Nephron (organoid): ENCODE measurements at regions not wholly inside any gene's neighbourhood (a gene's known extent, or its start where the extent isn't known, plus 50 kb on each side); places are given as distances from the start of the nearest gene placed in this dataset.
"Not testable (repeated sequence)": the region's sequence is repeated elsewhere in the genome, so short reads cannot be mapped to it uniquely, and the experiment has no call there.

ENCODE experiments used
- H3K27ac Mint-ChIP-seq, 3 experiments: 2 replicates each; pipeline ENCODE4 v1.8.0; 2020; ENCODE audit warnings: mixed read lengths in 3 of 3, mild to moderate bottlenecking in 2 of 3, moderate library complexity in 1 of 3
- H3K27me3 Mint-ChIP-seq: 2 replicates; pipeline ENCODE4 v1.8.0; 2021; ENCODE audit warnings: low read depth, mild to moderate bottlenecking, moderate library complexity, mixed read lengths
- H3K36me3 Mint-ChIP-seq: 2 replicates; pipeline ENCODE4 v1.8.0; 2020; ENCODE audit warnings: low read depth, mixed read lengths
- H3K4me1 Mint-ChIP-seq: 2 replicates; pipeline ENCODE4 v1.8.0; 2020; ENCODE audit warnings: mixed read lengths
- H3K4me3 Mint-ChIP-seq, 3 experiments: 2 replicates each; pipeline ENCODE4 v1.8.0; 2020; ENCODE audit warnings: mild to moderate bottlenecking in 3 of 3, mixed read lengths in 3 of 3, moderate library complexity in 2 of 3
- H3K9me3 Mint-ChIP-seq: 2 replicates; pipeline ENCODE4 v1.8.0; 2020; ENCODE audit warnings: mixed read lengths
- TF ChIP-seq, protein P1 (sequence below), 3 experiments: fragments of 200-600 bp; sonication (generic); IDR thresholded peaks; one replicate each; pipeline ENCODE4 v1.5.0; 2021; ENCODE audit warnings: antibody characterized with exemption in 3 of 3; ENCODE audit not compliant: unreplicated experiment in 3 of 3

- H3K4me3 Mint-ChIP-seq = no peak overlapping the region
- TF ChIP-seq, protein P1, sequence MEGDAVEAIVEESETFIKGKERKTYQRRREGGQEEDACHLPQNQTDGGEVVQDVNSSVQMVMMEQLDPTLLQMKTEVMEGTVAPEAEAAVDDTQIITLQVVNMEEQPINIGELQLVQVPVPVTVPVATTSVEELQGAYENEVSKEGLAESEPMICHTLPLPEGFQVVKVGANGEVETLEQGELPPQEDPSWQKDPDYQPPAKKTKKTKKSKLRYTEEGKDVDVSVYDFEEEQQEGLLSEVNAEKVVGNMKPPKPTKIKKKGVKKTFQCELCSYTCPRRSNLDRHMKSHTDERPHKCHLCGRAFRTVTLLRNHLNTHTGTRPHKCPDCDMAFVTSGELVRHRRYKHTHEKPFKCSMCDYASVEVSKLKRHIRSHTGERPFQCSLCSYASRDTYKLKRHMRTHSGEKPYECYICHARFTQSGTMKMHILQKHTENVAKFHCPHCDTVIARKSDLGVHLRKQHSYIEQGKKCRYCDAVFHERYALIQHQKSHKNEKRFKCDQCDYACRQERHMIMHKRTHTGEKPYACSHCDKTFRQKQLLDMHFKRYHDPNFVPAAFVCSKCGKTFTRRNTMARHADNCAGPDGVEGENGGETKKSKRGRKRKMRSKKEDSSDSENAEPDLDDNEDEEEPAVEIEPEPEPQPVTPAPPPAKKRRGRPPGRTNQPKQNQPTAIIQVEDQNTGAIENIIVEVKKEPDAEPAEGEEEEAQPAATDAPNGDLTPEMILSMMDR (IDR thresholded peaks at IDR 0.05; ENCODE audit: unreplicated experiment in 3 of 3) = no peak
- H3K4me1 Mint-ChIP-seq = no peaks in the 10 kb centered on the region
- H3K27me3 Mint-ChIP-seq = no peaks in the 10 kb centered on the region
- peak overlapping the region in 2 of 3 experiments; percentile 70 to 75 for H3K27ac Mint-ChIP-seq
- H3K36me3 Mint-ChIP-seq = peaks cover 5% of the 10 kb centered on the region
- H3K9me3 Mint-ChIP-seq = peaks cover 6% of the 10 kb centered on the region
Measured at GRCh38 chr5:92695123-92696003, 885.7 kb downstream of the NR2F1-AS1 start.

- Mint-ChIP-seq H3K27ac (no peak overlapping the region), H3K27me3 (no peaks in the 10 kb centered on the region), H3K4me3 (no peak overlapping the region), H3K4me1 (no peaks in the 10 kb centered on the region), H3K36me3 (peaks cover 5% of the 10 kb centered on the region), H3K9me3 (peaks cover 6% of the 10 kb centered on the region)
- TF ChIP-seq, protein P1 (IDR thresholded peaks at IDR 0.05; ENCODE audit: unreplicated experiment in 3 of 3) = no peak
Measured at GRCh38 chr5:92694067-92694466, 887.0 kb downstream of the NR2F1-AS1 start.

DNA sequence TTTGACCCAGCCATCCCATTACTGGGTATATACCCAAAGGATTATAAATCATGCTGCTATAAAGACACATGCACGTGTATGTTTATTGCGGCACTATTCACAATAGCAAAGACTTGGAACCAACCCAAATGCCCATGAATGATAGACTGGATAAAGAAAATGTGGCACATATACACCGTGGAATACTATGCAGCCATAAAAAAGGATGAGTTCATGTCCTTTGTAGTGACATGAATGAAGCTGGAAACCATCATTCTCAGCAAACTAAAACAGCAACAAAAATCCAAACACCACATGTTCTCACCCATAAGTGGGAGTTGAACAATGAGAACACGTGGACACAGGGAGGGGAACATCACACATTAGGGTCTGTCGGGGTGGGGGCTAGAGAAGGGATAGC, 889.1 kb downstream of the NR2F1-AS1 start:
- H3K4me3 Mint-ChIP-seq, H3K9me3 Mint-ChIP-seq, H3K27me3 Mint-ChIP-seq, H3K27ac Mint-ChIP-seq, H3K36me3 Mint-ChIP-seq: not testable (repeated sequence)
- peaks cover 12% of the 10 kb centered on the region for H3K4me1 Mint-ChIP-seq

DNA sequence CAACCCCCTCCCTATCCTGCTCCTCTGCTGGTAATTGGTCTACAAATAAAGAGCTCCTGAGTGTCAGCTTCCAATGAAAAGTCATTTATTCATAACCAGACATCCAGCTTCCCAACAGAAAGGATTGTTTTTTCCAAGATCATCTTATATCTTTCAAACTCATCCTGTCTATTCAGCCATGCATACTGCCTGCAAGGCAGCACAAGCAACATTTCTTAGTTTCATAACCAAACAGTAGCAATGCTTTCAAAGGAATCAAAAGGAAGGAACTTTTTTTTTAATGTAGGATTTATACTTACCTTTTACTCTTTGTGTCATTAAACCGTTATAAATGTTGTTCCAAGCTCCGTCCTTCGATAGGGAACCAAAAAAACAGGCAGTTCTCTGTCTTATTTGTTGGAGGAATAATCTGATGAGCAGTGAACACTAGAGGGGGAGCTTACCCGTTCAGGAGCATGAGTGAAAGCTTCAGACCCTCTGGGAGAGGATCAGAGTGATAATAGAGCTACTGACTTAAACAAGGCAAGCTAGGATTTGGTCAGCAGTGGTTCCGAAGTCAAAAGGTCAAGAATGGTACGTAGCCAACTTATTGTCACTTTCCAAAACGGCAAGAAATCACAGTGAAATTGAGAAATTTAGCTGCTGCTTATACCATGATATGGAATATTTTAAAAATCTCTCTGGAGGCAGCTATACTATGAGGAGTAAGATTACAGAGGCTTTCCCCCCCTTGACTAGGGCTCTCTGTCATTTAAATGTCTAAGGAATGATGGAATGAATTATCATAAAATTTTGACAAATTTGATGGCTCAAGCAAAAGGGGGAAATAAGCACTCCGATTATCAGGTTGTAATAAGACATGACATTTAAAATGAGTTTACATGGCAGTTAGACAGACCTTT, 892.9 kb downstream of the NR2F1-AS1 start:
- Mint-ChIP-seq H3K36me3 (peaks cover 12% of the 10 kb centered on the region), H3K4me1 (peaks cover 12% of the 10 kb centered on the region), H3K27me3 (no peaks in the 10 kb centered on the region), H3K27ac (peak overlapping the region; percentile 93 to 96 (median 94)), H3K4me3 (peak overlapping the region; percentile 56 to 63 (median 60)), H3K9me3 (peaks cover 8% of the 10 kb centered on the region)
- TF ChIP-seq, protein P1 (IDR thresholded peaks at IDR 0.05; ENCODE audit: unreplicated experiment in 3 of 3) = peak; percentile 53 to 61 (median 58)

DNA sequence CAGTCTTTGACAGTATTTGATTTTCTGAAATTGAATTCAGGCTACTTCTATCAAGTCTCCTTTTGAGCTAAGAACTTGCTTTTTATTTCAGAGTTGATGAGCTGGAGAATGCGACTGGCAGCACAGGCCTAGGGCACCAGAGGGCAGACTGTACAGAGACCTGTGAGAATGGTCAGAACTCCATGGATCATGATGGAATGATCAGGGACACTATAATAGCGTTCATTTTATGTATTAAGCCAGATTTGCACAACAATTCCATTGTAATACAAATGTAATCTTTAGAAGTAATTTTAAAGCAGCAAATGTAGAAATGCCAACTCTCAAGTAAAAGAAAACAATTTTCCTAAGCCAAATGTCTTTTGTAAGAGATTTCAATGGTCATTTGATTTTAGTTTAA, 902.4 kb downstream of the NR2F1-AS1 start:
- H3K4me1 Mint-ChIP-seq = peaks cover 3% of the 10 kb centered on the region
- no peak overlapping the region for H3K27ac Mint-ChIP-seq
- H3K9me3 Mint-ChIP-seq = no peaks in the 10 kb centered on the region
- TF ChIP-seq, protein P1 (IDR thresholded peaks at IDR 0.05; ENCODE audit: unreplicated experiment in 3 of 3) = peak in 2 of 3 experiments; percentile 21 to 24
- no peaks in the 10 kb centered on the region for H3K27me3 Mint-ChIP-seq
- no peak overlapping the region for H3K4me3 Mint-ChIP-seq
- no peaks in the 10 kb centered on the region for H3K36me3 Mint-ChIP-seq
